ENCODE measurements at regions not wholly inside any gene's neighbourhood (a gene's known extent, or its start where the extent isn't known, plus 50 kb on each side); places are given as distances from the start of the nearest gene placed in this dataset.

GRCh38 chr11:95335989-95336388 lies 105.0 kb upstream of the SESN3 start:
- TF ChIP-seq E2F5 (CRISPR knock-in tag; IDR thresholded peaks at IDR 0.05) (no peak), ARID4B (CRISPR knock-in tag; IDR thresholded peaks at IDR 0.05; ENCODE audit: borderline replicate concordance) (no peak), CREM (CRISPR knock-in tag; IDR thresholded peaks at IDR 0.05) (no peak), CTCF (IDR thresholded peaks at IDR 0.05) (no peak), TCF7 (CRISPR knock-in tag; IDR thresholded peaks at IDR 0.05; ENCODE audit: low read depth) (no peak), ZBTB43 (CRISPR knock-in tag; IDR thresholded peaks at IDR 0.05) (no peak), FOXP1 (CRISPR knock-in tag; IDR thresholded peaks at IDR 0.05; ENCODE audit: borderline replicate concordance) (no peak), ZNF138 (CRISPR knock-in tag; conservative IDR thresholded peaks at IDR 0.05) (no peak), CBFB (CRISPR knock-in tag; IDR thresholded peaks at IDR 0.05; ENCODE audit: low read depth) (no peak), ZNF423 (CRISPR knock-in tag; IDR thresholded peaks at IDR 0.05) (no peak), NR2C2 (CRISPR knock-in tag; IDR thresholded peaks at IDR 0.05) (no peak)

Measured in WTC11 (cell line).